Liver (tissue), 3 donors: ENCODE measurements at regions not wholly inside any gene's neighbourhood (a gene's known extent, or its start where the extent isn't known, plus 50 kb on each side); places are given as distances from the start of the nearest gene placed in this dataset.

Experiments used
- EGR1 ChIP-seq, 2 donors: IDR thresholded peaks; 2 replicates each; pipeline ENCODE4 v1.6.1; 2016 to 2018; ENCODE audit warnings: antibody characterized with exemption in 2 of 2, low read depth in 2 of 2
- TAF1 ChIP-seq: conservative IDR thresholded peaks from 2 replicates; pipeline ENCODE4 v1.6.1; 2016; ENCODE audit warnings: antibody characterized with exemption, mild to moderate bottlenecking
- TF ChIP-seq, protein P1 (sequence below): fragments of 150-350 bp; IDR thresholded peaks from 2 replicates; pipeline ENCODE4 v1.5.1; 2017; ENCODE audit warnings: improper control_type of control experiment, low read depth, low read length; ENCODE audit not compliant: missing input control
- donor health status: healthy.
- donor health status: healthy.

DNA sequence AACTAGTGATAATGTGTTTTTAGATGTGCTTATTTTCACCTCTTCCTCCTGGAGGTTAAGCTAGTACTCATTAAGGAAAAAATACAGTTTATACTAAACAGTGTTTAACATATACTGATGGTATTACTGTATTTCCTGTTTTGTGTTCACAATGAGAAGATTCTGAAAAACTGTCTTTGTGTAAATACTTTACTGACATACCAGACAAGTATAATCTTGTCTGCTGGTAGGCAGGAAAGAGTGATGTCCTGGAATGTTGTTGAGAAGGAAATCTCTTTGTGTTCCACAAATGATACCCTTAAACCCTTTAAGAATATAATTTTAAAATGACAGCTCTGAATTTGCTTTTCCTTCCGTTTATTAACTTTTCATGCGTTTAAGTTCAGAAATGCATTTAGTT is 205.5 kb upstream of the NUDT6 start:
- TF ChIP-seq EGR1 (IDR thresholded peaks at IDR 0.05; ENCODE audit: low read depth in 2 of 2): no peak
- TF ChIP-seq, protein P1, sequence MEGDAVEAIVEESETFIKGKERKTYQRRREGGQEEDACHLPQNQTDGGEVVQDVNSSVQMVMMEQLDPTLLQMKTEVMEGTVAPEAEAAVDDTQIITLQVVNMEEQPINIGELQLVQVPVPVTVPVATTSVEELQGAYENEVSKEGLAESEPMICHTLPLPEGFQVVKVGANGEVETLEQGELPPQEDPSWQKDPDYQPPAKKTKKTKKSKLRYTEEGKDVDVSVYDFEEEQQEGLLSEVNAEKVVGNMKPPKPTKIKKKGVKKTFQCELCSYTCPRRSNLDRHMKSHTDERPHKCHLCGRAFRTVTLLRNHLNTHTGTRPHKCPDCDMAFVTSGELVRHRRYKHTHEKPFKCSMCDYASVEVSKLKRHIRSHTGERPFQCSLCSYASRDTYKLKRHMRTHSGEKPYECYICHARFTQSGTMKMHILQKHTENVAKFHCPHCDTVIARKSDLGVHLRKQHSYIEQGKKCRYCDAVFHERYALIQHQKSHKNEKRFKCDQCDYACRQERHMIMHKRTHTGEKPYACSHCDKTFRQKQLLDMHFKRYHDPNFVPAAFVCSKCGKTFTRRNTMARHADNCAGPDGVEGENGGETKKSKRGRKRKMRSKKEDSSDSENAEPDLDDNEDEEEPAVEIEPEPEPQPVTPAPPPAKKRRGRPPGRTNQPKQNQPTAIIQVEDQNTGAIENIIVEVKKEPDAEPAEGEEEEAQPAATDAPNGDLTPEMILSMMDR: no peak
- no peak for TF ChIP-seq TAF1
